ENCODE measurements at regions not wholly inside any gene's neighbourhood (a gene's known extent, or its start where the extent isn't known, plus 50 kb on each side); places are given as distances from the start of the nearest gene placed in this dataset.

DNA sequence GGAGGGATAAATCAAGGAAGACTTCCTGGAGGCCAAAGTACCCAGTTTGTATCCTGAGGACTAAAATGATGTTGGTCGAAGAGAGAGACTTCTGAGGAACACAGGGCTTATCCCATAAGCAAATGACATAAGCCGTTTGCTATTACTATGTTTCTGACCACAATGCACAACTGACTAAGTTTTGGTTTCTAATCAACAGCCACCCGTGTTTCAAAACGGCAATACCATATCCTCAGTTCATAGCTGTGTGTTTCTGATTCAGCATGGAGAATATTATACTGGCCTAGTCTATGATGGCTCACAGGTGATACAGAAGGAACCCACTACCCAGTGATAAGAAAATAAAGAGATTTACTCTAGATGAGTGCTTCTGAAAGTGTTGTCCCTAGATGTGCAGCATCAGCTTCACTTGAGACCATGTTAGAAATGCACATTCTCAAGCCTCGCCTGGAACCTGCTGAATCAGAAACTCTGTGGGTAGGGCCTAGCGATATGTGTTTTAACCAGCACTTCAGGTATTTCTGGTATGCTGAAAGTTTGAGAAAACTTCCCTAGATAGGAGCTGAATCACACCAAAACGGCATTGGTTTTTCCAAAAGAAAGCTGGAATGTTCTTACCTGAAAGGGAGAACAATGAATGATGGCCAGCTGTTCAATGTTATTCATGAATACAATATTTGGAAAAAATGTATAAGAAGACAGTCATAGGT, 639.7 kb upstream of the NR2F2 start:
- TF ChIP-seq, protein P1, sequence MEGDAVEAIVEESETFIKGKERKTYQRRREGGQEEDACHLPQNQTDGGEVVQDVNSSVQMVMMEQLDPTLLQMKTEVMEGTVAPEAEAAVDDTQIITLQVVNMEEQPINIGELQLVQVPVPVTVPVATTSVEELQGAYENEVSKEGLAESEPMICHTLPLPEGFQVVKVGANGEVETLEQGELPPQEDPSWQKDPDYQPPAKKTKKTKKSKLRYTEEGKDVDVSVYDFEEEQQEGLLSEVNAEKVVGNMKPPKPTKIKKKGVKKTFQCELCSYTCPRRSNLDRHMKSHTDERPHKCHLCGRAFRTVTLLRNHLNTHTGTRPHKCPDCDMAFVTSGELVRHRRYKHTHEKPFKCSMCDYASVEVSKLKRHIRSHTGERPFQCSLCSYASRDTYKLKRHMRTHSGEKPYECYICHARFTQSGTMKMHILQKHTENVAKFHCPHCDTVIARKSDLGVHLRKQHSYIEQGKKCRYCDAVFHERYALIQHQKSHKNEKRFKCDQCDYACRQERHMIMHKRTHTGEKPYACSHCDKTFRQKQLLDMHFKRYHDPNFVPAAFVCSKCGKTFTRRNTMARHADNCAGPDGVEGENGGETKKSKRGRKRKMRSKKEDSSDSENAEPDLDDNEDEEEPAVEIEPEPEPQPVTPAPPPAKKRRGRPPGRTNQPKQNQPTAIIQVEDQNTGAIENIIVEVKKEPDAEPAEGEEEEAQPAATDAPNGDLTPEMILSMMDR (conservative IDR thresholded peaks at IDR 0.05 in 1 of 2, IDR thresholded peaks at IDR 0.05 in 1 of 2; ENCODE audit: low read depth in 1 of 2, low read length in 2 of 2), result no peak
- TF ChIP-seq EZH2 (IDR thresholded peaks at IDR 0.05; ENCODE audit: low read length, missing control alignments), result no peak

Measured in fibroblast of lung (primary cell).